Smooth muscle cell (in vitro differentiated cells): ENCODE measurements at regions not wholly inside any gene's neighbourhood (a gene's known extent, or its start where the extent isn't known, plus 50 kb on each side); places are given as distances from the start of the nearest gene placed in this dataset.

Source experiments
- DNase-seq: peaks from one replicate; lab custom pipeline; 2025; ENCODE audit not compliant: unreplicated experiment; lab: John Stamatoyannopoulos, UW
- H2AFZ ChIP-seq: fragments of 200-600 bp; sonication (generic); 2 replicates; pipeline ENCODE4 v1.6.0; 2016; ENCODE audit warnings: antibody characterized with exemption, low read depth, mild to moderate bottlenecking
- H3F3A ChIP-seq: fragments of 200-600 bp; sonication (generic); 2 replicates; pipeline ENCODE4 v1.6.0; 2017; ENCODE audit warnings: antibody characterized with exemption, low read depth
- H3K27ac ChIP-seq: fragments of 200-600 bp; sonication (generic); 2 replicates; pipeline ENCODE4 v1.5.1; 2016; ENCODE audit warnings: low read depth, mild to moderate bottlenecking
- H3K27me3 ChIP-seq: fragments of 200-600 bp; sonication (generic); 2 replicates; pipeline ENCODE4 v1.6.1; 2016; ENCODE audit warnings: low read depth, mild to moderate bottlenecking
- H3K36me3 ChIP-seq: fragments of 200-600 bp; sonication (generic); 2 replicates; pipeline ENCODE4 v1.5.1; 2016; ENCODE audit warnings: low read depth
- H3K4me1 ChIP-seq: fragments of 200-600 bp; sonication (generic); 2 replicates; pipeline ENCODE4 v1.5.1; 2016; ENCODE audit warnings: low read depth
- H3K4me2 ChIP-seq: fragments of 200-600 bp; sonication (generic); 2 replicates; pipeline ENCODE4 v1.6.0; 2016; ENCODE audit warnings: mild to moderate bottlenecking
- H3K4me3 ChIP-seq: fragments of 200-600 bp; sonication (generic); 2 replicates; pipeline ENCODE4 v1.5.1; 2016; ENCODE audit warnings: mild to moderate bottlenecking
- H3K79me2 ChIP-seq: fragments of 200-600 bp; sonication (generic); 2 replicates; pipeline ENCODE4 v1.6.0; 2016; ENCODE audit warnings: low read depth, mild to moderate bottlenecking
- H3K9ac ChIP-seq: fragments of 200-600 bp; sonication (generic); 2 replicates; pipeline ENCODE4 v1.6.0; 2016; ENCODE audit warnings: low read depth
- H3K9me3 ChIP-seq: fragments of 200-600 bp; sonication (generic); replicated peaks from 2 replicates; pipeline ENCODE4 v1.5.1; 2016; ENCODE audit warnings: low read depth
- H4K20me1 ChIP-seq: fragments of 200-600 bp; sonication (generic); 2 replicates; pipeline ENCODE4 v1.6.0; 2016; ENCODE audit warnings: low read depth
- WGBS: methylation state at CpG from one replicate; pipeline ENCODE4 v1.1.7; 2016; ENCODE audit warnings: low lambda C conversion rate; 5-methylcytosine and 5-hydroxymethylcytosine counted together
- TF ChIP-seq, protein P1 (sequence below): fragments of 200-600 bp; sonication (generic); IDR thresholded peaks from 2 replicates; pipeline ENCODE4 v1.5.1; 2017; ENCODE audit warnings: borderline replicate concordance, mild to moderate bottlenecking, antibody characterized with exemption; ENCODE audit not compliant: insufficient read depth, poor library complexity, severe bottlenecking

DNA sequence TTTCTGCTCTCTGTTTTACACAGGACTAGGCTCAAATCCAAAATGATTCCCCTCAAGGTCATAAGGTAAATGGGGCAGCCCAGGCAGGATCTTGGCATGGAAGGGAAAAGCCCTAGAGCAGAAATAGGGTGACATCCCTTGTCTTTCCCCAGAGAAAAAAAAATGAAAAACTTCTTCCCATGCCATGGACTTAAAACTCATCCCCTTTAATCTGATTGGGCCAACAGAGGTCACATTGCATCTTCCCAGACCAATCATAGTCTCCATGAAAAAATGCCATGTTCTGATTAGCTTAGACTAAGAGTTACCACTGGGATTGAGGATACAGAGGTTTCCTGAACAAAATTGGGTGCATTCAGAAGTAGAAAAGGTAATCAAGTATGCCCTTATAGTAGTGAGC lies 241.3 kb upstream of the LRTM1 start:
- no peak overlapping the region for H2AFZ ChIP-seq
- no peak overlapping the region for H3K4me2 ChIP-seq
- no peaks in the 10 kb centered on the region for H3K36me3 ChIP-seq
- H3K9ac ChIP-seq = no peak overlapping the region
- H3K4me3 ChIP-seq = no peak overlapping the region
- no peaks in the 10 kb centered on the region for H3K4me1 ChIP-seq
- peak overlapping the region; percentile 87 for H3K27ac ChIP-seq
- no peaks in the 10 kb centered on the region for H4K20me1 ChIP-seq
- H3K27me3 ChIP-seq = no peaks in the 10 kb centered on the region
- H3K9me3 ChIP-seq = no peaks in the 10 kb centered on the region
- H3K79me2 ChIP-seq = no peaks in the 10 kb centered on the region
- DNase-seq = no peak
- TF ChIP-seq, protein P1, sequence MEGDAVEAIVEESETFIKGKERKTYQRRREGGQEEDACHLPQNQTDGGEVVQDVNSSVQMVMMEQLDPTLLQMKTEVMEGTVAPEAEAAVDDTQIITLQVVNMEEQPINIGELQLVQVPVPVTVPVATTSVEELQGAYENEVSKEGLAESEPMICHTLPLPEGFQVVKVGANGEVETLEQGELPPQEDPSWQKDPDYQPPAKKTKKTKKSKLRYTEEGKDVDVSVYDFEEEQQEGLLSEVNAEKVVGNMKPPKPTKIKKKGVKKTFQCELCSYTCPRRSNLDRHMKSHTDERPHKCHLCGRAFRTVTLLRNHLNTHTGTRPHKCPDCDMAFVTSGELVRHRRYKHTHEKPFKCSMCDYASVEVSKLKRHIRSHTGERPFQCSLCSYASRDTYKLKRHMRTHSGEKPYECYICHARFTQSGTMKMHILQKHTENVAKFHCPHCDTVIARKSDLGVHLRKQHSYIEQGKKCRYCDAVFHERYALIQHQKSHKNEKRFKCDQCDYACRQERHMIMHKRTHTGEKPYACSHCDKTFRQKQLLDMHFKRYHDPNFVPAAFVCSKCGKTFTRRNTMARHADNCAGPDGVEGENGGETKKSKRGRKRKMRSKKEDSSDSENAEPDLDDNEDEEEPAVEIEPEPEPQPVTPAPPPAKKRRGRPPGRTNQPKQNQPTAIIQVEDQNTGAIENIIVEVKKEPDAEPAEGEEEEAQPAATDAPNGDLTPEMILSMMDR = no peak
- peaks cover 16% of the 10 kb centered on the region for H3F3A ChIP-seq

DNA sequence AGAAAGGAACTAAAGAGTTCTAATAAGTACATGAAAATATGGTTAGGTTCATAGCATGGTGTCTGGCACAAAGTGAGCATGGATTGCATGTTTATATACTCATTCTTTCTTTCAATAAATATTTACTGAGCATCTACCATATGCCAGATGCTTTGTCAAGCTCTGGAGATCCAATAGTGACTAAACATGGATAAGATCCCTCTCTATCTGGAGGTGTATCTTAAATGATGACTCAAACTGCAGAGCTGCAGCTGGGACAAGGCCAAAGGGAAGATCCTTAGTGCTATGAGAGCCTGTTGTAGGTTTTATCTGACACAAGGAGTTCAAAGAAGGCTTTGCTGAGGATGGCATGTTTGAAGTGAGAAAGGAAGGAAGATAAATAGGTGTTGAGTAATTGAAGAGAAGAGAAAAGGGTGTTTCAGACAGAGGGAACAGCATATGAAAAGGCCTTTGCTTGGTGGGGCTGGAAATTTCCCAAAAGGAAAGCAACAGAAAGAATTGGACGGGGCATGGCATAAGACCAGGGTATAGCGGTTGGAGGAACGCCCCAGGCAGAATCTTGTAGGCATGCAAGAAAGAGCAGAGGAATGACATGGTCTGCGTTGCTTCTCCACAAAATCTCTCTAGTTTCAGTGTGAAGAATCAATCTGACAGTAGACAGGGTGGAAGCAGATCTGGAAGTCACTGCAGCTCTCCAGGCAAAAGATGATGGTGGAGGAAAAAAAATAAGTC lies 239.9 kb upstream of the LRTM1 start:
- H3K27ac ChIP-seq = peak overlapping the region; percentile 87
- no peak for DNase-seq
- H3F3A ChIP-seq = peaks cover 16% of the 10 kb centered on the region
- TF ChIP-seq, protein P1 = no peak
- no peaks in the 10 kb centered on the region for H4K20me1 ChIP-seq
- H3K9ac ChIP-seq = no peak overlapping the region
- H2AFZ ChIP-seq = no peak overlapping the region
- H3K4me3 ChIP-seq = no peak overlapping the region
- 83% methylated on average over 4 of the region's 4 CpGs for WGBS
- H3K4me1 ChIP-seq = no peaks in the 10 kb centered on the region
- H3K79me2 ChIP-seq = no peaks in the 10 kb centered on the region
- no peaks in the 10 kb centered on the region for H3K36me3 ChIP-seq
- H3K4me2 ChIP-seq = no peak overlapping the region
- H3K27me3 ChIP-seq = no peaks in the 10 kb centered on the region
- no peaks in the 10 kb centered on the region for H3K9me3 ChIP-seq

DNA sequence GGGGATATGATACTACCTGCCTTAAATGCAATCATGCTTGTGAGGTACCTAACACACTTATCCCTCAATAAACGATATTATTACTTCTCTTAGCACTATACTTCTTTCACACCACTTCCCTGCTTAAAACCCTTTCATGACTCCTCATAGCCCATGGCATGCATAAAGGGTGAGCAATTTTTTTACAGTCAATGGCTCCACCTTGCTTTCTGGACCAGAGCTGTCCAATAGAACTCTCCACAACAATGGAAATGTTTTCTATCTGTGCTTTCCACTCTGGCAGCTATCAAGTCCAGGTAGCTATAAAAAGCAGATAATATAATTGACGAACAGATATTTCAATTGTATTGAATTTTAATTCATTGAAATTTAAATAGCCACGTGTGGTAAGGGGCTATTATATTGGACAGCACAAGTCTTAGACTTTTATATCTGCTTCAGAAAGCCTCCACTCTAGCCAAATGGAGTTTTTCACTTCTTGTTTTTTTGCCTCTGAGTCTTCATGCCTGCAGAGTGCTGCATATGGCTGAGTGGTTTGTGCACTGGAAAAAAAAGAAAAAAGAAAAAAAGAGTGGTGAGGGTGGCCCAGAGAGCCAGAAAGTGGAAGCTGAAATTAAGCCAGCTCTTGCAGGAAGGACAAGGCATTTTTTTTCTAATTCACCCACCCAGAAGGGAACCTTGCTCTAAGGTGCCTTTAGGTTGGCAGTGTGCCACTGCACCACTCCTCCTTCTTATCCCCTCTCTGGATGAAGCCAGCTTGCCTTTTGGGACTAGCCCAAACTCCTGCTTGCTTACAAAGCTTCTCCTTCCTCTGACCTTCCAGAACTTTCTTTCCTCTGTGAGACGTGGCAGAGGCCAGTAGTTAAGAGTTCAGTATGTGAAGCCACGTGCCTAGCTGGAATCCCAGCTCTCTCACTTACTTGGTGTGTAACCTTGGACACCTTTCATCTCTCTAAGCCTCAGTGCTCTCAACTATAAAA lies 239.0 kb upstream of the LRTM1 start:
- Histone ChIP-seq H3F3A (peaks cover 24% of the 10 kb centered on the region), H3K9ac (no peak overlapping the region), H2AFZ (no peak overlapping the region), H3K27me3 (no peaks in the 10 kb centered on the region), H3K79me2 (no peaks in the 10 kb centered on the region), H3K4me2 (no peak overlapping the region), H3K27ac (peak overlapping the region; percentile 87), H4K20me1 (no peaks in the 10 kb centered on the region), H3K4me3 (no peak overlapping the region), H3K9me3 (no peaks in the 10 kb centered on the region), H3K36me3 (no peaks in the 10 kb centered on the region), H3K4me1 (peaks cover under 1% of the 10 kb centered on the region)
- DNase-seq = no peak
- TF ChIP-seq, protein P1 = no peak
- WGBS = 66% methylated on average over 5 of the region's 5 CpGs
